PC-3 (cell line): ENCODE measurements at regions not wholly inside any gene's neighbourhood (a gene's known extent, or its start where the extent isn't known, plus 50 kb on each side); places are given as distances from the start of the nearest gene placed in this dataset.

Experiments
- EZH2 ChIP-seq: fragments of 300-600 bp; sonication (generic); IDR thresholded peaks from one replicate; pipeline ENCODE4 v1.6.1; 2017; ENCODE audit warnings: antibody characterized with exemption, mild to moderate bottlenecking, low read length; ENCODE audit not compliant: unreplicated experiment
- EZH2phosphoT487 ChIP-seq: fragments of 300-600 bp; sonication (generic); IDR thresholded peaks from 2 replicates; pipeline ENCODE4 v1.6.1; 2018; ENCODE audit warnings: mild to moderate bottlenecking, antibody characterized with exemption, low read length, borderline replicate concordance
- TF ChIP-seq, protein P1 (sequence below): fragments of 300-600 bp; sonication (generic); conservative IDR thresholded peaks from 2 replicates; pipeline ENCODE4 v1.5.1; 2017; ENCODE audit warnings: antibody characterized with exemption, low read depth, mild to moderate bottlenecking, low read length

DNA sequence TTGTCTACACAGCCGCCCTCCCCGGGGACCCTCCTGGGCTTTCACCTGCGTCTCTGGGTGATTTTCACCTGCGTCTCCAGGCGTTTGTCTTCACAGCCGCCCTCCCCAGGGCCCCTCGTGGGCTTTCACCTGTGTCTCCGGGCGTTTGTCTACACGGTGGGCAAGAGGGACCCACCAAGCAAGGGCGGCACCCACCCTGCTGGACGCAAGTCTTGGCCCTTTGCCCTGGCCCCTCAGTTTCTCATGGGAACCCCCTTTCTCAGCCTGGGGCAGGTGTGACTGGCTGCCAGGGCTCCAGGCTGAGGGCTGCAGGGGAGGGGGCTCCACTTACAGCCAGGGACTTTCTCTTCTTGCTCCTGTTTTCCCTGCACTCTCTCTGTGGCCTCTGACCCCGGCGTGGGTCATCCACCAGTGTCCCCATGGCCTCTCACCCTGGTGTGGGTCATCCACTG, 68.6 kb upstream of the GALNT9 start:
- TF ChIP-seq, protein P1, sequence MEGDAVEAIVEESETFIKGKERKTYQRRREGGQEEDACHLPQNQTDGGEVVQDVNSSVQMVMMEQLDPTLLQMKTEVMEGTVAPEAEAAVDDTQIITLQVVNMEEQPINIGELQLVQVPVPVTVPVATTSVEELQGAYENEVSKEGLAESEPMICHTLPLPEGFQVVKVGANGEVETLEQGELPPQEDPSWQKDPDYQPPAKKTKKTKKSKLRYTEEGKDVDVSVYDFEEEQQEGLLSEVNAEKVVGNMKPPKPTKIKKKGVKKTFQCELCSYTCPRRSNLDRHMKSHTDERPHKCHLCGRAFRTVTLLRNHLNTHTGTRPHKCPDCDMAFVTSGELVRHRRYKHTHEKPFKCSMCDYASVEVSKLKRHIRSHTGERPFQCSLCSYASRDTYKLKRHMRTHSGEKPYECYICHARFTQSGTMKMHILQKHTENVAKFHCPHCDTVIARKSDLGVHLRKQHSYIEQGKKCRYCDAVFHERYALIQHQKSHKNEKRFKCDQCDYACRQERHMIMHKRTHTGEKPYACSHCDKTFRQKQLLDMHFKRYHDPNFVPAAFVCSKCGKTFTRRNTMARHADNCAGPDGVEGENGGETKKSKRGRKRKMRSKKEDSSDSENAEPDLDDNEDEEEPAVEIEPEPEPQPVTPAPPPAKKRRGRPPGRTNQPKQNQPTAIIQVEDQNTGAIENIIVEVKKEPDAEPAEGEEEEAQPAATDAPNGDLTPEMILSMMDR, result no peak
- TF ChIP-seq EZH2 (no peak), EZH2phosphoT487 (no peak)
